GM19463 (cell line): ENCODE measurements at regions not wholly inside any gene's neighbourhood (a gene's known extent, or its start where the extent isn't known, plus 50 kb on each side); places are given as distances from the start of the nearest gene placed in this dataset.

Experiments
- ATAC-seq: cut with Tn5 transposase; IDR thresholded peaks from one replicate; pipeline ENCODE4 v1.9.1; 2021; ENCODE audit warnings: mild to moderate bottlenecking, moderate library complexity; ENCODE audit not compliant: unreplicated experiment

DNA sequence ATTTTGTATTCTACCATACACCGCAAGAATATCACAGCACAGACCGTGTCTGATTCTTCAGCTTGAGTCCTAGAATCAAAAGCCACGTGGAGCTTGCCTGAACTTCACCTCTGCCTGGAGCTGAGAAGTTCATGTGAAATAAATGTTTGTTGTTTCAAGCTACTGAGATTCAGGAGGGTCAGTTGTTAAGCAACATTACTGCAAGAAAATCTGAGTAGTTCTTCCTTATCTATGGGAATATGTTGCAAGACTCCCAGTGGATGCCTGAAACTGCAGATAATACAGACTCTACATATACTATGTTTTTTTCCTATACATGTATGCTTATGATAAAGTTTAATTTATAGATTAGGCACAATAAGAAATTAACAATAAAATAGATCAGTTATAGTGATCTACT lies 995.3 kb downstream of the TBC1D22A start:
- no peak for ATAC-seq

DNA sequence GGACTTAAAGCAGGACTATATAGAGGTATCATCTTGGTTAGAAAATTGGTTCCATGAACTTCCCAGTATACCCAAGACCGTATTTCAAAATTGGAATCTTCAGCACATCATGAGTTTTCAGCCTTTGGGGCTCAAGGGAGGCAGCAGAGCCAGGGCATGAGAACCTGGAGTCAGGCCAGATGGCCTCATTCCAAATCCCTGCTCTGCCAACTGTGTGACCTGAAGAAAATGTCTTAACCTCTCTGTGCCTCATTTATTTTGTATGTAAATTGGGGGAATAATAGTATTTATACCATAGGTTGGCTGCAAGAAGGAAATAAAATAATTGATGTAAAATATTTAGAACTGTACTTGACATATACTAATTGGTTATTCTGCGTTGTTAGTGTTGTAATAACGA lies 987.6 kb downstream of the TBC1D22A start:
- ATAC-seq: no peak

DNA sequence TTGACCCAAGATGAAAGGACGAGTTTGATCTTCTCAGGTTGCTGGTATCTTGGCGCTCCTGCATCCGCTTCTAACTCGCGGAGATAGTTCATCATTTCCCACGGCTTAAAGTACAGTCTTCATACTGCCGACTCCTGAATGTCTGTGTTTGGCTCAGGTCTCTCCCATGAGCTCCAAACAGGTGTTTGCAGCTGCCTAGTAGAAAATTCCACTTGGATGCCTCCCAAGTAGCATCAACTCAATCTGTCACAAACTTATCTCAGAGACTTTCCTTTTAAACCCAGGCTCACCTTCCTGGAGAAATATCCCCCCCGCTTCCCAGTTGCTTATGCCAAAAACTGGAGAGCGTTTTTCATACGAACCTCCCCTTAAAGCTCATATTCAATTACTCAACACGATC lies 986.5 kb downstream of the TBC1D22A start:
- no peak for ATAC-seq

DNA sequence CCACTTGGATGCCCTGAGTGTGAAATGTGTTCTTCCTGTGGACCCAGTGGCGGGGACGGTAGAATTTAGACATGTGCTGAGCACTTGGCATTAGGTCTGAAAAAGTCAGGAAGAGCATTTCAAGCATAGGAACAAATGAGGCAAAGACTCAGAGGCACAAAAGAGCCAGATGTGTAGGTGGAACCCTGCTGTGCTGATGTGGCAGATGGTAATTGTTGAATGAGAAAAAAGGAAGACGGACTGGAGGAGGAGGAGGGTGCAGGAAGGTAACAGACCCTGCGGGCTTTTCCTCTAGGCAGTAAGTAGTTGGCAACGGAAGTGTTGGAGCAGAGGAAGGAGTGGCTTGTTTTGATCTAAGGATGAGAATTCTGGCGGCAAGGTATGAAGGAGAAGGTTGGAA lies 985.8 kb downstream of the TBC1D22A start:
- no peak for ATAC-seq

DNA sequence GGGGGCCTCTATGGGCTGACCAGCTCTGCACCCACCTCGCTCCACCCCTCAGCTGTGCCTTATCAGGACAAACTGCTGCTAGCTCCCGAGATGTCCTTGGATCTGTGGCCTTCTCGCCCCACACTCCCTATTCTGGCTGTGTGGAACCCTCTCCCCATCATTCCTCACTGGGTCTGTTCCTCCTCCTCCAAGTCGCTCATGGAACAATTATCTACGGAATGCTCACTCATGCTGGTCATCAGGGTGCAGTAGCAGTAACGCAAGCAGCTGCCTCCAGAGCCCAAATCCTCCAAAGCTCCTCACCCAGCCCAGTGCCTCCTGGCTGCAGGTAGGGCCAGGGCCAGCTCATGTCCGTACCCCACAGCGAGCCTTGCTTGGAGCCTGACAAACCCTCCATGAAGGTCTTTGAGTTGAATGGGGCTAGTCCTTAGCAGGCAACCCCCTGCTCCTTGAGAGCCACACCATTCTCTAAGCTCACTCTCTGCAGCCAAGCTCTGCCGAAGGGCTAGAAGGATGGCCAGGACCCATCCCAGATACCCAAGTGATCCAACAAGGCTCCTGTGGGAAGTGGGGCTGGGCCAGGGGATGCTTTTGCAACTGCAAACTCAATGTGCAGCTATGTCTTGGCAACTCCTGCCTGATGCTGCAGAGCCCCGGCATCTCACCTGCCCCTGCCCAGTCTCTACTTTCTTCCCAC lies 977.8 kb downstream of the TBC1D22A start:
- no peak for ATAC-seq

DNA sequence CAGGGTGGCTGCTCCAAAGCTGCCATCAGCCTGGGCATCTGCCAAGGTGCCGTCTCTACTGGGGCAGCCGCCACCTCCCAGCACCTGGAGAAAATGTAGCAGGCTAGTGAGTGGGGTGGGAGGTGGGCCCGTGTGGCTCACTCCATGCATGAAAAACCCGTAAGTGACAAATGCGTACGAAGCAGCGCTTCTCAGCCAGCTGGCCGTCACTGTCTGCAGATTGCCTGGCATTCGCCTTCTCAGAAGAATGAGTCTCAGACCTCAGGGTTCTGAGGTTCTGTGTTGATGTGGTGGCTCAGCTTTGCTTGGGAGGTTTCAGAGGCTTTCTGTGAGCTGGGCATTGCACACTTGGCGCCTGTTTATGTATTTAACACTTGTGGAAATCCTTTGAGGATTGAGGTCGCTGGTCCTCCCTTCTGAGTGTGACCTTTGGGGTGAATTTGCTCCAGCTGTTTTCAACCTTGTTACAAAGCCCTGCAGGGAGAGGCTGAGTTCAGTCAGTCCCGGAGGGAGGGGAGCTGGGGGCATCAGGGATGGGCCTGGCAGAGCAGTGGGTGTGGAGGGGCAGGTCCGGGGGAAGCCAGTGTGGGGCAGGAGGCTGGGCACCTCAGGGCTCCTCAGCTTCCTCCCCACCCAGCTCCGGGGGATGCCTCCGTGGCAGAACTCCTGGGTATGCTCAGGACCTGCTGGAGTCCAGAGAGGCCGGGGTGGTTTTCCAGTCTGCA lies 977.0 kb downstream of the TBC1D22A start:
- no peak for ATAC-seq

DNA sequence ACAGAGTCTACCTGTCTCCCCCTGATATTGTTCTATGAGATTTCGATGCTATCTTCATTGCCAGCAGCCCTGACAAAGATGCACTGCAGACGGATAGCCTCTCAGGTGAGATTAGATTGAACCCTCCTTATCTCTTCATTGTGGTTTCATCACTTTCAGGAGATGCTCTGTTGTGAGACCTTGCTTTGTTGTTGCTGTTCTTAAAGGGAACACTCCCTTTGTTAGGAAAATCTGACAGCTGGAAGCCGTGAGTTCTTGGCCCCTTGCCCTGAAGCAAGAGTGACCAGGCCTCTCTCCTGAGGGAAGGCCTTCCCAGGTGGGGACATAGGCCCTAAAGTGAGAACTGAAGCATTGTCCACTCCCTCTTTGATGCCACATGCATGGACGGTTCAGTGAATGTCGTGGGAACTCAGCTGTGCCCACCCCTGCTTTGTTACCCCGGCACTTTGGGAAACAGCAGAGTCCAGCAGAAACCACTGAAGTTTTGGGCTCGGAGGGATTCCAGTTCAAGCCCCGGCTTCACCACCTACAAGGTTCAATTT lies 976.1 kb downstream of the TBC1D22A start:
- no peak for ATAC-seq

DNA sequence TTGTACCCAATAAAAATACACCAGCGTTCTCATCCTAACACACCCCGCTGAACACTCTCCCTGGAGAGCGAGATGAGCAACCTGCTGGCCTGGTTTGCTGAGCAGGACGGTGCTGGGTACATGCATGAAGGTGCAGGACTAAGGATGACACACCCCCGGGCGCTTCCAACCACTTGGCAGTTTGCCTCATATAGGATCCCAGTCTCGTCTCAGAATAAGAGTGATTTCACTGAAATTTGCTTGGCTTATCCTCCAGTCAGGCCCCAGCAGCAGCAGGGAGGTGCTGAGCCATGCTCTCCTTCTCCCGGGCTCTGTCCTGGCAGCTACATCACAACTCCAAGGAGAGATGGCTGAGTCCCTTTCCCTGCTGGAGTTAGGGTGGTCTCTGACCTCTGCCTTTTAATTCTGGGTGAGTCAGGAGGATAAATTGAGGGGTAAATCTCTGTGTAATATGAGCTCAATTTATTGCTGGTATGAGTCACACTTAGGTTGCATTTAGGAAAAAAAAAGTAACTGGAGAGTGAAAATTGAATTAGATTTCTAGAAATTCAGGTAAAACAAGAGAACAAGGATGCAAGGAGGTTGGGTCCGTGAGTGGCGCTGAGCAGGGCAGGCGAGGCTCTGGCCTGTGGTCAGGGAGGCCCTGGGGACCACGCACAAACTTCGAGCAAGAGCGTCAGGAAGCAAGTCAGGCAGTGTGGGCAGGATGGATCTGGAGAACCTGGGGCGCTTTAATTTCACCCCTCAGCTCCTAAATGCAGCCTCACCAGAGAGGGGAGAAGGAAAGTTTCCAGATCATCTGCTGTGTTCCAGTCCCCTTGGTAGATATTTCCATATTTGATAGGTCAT lies 974.0 kb downstream of the TBC1D22A start:
- ATAC-seq: no peak

DNA sequence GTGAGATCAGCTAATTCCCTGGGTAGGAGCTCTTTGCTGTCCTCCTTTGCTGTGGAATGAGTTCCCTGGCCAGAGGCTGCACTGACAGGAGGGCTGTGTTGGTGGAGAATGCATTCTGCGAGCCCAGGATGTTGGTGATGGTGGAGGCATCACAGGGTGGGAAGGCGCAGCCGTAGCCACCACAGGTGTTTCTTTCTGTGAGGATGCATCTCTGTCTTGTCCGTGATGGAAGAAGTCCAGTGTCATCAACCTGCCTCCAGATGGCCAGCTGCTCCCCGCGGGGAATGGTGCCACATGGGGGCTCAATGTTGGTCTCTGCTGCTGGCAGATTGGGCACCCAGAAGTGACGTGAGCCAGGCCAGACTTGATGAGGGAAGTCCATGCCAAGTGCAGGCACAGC lies 972.1 kb downstream of the TBC1D22A start:
- no peak for ATAC-seq

DNA sequence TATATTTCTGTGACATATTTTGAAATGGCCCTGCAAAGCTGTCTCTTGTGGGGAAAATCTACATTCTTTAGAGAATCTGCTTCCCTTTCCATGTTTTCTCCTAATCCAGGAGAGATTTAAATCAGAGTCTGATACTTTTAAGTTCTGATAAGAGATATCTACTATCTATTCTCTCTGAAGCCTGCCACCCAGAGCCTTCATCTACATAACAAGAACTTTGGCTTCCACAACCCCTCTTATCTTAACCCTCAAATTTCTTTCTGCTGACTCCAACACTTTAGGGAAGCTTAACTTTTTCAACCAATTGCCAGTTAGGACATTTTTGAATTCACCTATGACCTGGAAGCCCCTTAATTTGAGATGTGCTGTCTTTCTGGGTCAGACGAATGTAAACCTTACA lies 965.2 kb downstream of the TBC1D22A start:
- ATAC-seq: no peak

DNA sequence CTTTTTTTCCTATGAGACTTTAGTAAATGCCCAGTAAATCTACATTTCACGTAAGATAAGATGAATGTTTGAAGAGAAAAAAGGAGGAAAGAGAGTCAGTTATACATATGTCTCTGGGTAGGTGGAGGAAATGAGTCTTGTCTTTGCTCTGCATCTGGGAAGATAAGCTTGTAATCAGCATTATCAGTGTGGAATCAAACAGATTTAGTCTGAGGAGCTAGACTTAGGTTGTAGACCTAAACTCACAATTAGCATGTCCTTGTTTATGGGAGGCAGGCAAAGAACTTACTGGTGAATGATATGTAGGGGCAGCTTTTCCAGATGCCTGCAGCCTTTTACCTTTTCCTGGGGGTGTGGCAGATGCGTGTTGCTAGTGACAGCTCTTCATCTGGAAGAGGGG lies 962.3 kb downstream of the TBC1D22A start:
- no peak for ATAC-seq

DNA sequence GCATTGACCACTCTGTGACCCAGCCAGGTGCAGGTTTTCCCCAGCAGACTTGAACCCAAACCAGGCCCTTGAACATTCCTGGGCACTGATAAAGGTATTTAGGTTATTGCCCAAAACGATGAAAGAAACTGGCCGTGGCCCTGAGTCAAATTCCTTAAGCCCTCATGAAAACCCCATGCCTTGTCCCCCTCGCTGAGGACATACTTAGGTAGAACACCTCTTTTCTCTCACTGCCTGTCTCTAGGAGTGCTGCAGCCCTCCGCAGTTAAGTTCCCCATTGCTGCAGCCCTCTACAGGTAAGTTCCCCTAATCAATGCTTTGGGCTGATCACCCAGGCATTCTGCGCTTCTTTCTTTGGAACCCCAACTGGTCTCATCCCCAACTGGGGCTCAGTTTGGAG lies 961.6 kb downstream of the TBC1D22A start:
- ATAC-seq: no peak

DNA sequence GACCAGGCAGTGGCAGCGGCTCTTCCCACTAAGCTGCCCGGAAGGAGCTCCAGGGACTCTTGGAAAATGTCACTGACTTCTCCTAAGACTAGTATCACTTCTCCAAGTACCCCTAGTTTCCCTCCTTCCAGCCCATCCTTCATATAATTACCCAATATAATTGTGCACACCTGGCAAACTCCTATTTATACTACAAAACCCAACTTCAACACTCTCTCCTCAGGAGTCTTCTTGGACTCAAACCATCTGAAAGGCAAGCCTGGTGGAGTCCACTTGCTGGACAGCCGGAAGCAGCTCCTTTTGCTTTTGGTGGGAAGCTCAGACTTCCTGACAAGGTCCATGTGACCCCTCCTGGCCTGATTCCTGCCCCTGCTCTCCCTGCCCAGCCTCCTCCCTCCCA lies 955.9 kb downstream of the TBC1D22A start:
- ATAC-seq: no peak

DNA sequence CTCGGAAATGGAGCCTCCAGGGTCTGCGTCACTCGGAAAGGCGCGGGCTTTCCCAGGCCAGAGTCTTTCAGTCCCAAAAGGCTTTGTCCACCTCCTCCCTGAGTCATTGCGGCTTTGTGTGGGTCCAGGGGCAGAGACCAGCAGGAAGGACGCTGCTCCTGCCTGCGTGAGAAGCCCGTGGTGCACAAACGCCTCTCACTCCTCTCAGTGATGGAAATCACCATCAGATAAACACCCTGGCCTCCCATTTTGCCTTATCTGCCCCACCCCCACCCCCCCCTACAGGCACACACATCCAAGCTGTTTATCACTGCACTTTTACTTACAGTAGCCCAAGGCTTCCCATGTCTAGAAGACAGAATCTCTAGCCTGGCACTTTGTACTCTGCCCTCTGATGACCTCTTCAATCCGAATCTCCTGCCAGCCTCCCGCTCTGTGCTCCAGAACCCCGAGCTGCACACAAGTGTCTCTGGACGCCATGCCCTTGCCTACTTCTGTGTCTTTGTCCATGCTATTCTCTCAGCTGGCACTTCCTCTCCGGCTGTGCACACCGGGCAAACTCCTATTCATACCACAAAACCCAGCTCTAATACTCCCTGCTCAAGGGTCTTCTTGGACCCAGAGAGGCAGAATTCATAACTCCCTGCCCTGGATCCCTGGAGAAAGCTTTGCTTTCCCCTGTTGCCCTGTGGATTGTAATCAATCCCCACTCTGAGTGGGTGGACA lies 954.6 kb downstream of the TBC1D22A start:
- ATAC-seq: no peak

DNA sequence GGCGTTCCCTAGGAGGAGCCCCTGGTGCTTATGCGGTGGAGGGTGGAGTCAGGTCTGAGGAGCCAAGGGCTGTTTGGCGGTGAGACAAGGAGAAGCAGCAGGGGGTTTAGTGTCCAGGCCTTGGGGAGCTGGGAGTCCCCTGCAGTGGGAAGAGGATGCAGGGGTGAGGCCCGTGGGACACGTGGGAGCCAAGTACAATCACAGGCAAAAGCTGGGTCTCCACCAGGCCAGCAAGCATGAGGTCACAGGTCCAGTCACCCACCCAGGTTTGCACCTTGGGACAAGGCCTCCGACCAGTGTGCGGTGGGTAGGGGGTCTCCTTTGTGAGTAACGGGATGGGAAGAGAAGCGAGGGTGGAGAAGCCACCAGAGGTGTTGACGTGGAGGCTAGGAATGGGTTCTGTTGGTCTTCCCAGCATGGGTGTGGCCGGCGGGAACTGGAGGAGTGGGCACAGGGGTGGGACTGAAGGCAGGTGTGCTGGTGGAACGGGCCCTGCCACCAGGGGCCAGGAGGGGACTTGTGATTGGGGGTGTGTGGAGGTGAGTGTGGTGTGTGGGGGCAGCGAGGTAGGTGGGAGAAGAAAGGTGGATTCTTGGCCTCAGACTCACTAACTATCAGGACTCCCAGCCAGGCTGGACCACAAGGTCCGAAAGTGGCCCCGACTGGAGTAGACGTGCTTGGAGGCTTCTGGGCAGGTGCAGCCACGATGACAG lies 953.6 kb downstream of the TBC1D22A start:
- no peak for ATAC-seq

DNA sequence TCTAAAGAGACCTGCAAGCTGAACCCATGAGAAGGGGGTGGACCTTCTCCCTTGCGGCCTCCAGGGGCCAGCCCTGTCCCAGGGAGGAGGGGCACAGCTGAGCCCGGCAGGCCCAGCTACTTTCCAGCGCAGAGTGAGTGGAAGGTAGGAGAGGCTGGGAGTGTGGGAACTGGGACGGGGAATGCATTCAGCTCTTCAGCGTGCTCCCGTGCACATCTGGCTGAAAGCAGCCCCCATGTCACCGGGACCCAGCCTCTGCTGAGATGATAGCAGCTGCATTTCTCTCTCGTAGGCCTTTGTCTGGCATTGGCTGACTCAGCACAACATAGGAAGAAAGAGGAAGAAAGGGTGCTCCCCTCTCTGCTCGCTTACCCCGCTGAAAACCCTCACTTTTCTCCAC lies 951.5 kb downstream of the TBC1D22A start:
- no peak for ATAC-seq

DNA sequence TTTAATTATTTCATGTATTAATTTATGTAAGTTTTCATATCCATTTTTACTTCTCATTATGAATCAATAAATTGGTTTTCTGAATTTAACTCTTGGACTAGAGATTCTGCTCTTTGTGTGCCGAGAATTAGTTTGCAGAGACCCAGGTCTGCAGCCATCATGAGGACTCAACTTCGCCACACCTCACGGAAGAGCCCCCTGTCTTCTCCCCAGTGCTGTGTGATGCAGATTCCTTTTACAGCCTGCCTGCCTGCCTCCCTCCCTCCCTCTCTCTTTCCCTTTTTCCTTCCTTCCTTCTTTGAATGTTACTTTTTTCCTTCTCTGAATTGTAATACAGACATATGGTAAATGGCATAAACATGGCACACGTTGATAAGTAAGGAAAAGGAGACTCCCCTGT lies 947.7 kb downstream of the TBC1D22A start:
- ATAC-seq: no peak

DNA sequence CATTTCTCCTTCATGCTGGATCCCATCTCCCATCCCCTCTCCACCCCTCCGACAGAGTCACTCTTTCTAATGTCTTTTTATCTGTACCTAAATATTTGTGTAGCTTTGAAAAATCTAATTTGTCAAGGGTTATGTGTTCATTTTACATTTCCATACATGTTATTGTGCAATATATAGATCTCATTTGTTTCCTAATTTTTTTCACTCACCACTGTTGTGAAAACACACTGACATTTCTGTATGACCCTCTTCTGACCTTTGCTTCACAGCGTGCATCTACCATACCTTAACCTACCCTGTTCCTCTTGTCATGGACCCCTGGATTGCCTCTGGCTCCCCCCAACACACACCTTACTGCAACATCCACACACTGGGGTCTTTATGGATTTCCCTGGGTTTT lies 942.9 kb downstream of the TBC1D22A start:
- ATAC-seq: no peak

DNA sequence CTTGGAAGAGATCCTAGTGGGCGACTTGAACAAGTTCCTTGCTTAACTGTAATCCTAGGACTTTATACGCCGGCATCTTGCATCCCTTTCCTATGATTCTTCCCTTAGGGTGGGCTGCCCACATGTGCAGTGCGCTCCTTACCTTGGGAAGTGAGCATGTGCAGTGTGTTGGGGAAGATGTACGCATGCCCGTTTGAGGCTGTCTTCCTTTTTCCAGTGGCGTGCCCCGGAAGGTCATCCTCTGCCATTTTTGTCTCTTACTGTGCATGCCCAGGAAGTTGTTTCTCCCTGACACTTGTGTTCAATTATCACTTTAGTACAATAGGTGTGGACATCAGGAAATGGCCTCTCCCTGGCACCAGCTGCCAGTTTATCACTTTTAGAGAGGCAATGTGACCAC lies 936.5 kb downstream of the TBC1D22A start:
- no peak for ATAC-seq

DNA sequence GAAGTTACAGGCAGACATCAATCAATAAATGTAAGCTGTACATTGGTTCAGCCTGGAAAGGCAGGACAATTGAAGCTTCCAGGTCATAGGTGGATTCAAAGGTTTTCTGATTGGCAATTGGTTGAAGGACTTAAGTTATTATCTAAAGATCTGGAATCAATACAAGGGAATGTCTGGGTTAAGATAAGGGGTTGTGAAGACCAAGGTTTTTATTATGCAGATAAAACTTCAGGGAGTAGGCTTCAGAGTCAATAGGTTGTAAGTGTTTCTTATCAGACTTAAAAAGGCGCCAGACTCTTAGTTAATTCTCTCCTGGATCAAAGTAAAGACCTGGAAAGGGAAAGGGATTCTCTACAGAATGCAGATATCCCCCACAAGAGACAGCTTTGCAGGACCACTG lies 935.4 kb downstream of the TBC1D22A start:
- no peak for ATAC-seq
